ENCODE measurements at regions not wholly inside any gene's neighbourhood (a gene's known extent, or its start where the extent isn't known, plus 50 kb on each side); places are given as distances from the start of the nearest gene placed in this dataset.
"Not testable (repeated sequence)": the region's sequence is repeated elsewhere in the genome, so short reads cannot be mapped to it uniquely, and the experiment has no call there.

DNA sequence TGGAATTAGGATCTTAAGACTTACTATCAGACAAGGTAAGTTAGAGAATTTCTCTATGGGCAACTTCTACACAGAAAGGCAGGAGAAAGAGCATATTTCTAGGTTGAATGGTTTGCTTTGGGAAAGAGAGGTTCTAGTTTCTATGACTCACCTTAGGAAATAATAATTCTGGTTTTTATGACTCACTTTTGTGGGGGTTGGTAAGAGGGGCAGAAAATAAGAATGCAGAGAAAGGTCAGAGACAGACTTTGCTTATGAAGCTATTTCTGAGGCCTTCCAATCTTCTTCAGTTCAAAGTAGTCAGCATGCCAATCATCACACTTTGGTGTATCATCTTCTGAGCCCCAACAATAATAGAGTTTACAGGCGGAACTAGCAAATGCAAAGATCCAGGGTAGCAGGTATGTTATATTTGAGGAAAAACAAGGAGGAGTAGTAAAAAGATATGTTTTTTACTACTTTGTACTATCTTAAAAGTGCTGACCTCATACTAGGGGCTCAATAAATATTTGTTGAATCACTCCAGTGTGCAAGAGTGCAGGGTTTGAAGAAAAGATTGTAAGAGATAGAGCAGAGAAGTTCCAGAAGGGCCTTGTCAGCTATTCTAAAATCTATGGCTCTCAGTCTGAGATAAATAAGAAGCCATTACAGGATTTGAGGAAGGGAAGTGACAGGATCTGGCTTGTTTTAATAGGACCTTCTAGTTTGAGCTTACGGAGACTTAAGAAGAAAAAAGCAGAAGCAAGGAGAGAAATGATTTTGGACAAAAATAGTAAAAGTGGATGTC is 56.7 kb upstream of the LRFN5 start:
- peak; percentile 38 for DNase-seq

DNA sequence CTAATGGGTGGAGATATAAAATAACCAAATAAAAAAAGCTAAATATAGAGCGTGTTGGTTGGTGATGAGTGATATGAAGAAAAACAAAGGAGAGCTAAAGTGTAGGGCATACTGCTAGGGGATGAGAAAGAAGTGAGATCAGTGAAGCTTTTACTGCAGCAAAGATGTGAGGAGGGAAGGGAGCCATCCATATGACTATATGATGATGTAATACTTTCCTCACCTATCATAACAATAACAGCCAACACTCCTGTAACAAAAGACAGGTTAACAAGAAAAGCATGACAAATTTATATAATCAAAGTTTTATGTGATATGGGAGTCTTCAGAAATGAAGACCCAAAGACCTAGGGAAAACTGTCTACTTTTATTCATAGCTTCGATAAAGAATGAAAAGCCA is 57.4 kb upstream of the LRFN5 start:
- DNase-seq: no peak

DNA sequence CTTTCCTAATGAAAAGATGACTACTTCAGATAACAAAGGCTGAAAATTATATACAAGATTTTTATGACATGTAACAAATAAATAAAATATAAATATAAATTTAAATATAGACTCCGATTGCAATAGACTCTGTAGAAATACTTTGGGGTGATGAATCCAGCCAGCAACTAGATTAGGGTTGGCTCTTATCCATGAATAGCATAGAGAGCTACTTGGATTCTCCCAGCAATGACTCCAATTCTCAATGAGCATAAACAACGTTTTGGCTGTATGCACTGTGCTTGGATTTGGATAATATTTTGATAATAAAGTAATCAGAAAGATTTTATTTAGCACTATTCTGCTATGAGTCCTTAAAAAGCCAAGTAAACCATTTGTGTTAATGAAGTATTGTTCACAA is 58.0 kb upstream of the LRFN5 start:
- no peak for DNase-seq

DNA sequence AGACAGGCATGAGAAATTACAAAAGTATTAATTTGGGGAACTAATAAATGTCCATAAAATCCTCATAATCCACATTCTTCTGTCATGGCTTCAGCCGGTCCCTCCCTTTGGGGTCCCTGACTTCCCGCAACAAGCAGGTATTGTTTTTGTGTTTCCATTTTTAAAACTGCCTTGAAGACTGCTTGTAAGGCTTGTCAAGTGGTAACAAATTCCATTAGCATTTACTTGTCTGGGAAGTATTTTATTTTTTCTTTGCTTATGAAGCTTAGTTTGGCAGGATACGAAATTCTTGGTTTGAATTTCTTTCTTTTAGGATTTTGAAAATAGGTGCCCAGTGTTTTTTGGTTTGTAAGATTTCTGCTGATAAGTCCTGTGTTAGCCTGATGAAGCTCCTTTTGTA is 65.3 kb upstream of the LRFN5 start:
- DNase-seq: no peak

DNA sequence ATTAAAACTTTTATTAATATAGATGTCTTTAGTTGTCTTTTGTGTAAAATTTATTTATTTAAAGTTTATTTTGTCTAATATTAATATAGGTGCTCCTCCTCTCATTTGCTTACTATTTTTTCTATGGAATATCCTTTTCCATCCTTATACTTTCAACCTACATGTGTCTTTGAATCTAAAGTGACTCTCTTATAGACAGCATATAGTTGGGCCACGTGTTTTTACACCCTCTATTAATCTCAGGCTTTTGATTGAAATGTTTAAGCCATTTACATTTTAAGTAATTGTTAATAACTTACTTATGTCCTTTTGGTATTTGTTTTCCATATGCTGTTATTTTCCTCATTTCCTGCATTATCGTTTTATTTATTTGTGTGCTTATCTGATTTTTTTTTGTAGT is 74.4 kb upstream of the LRFN5 start:
- no peak for DNase-seq

DNA sequence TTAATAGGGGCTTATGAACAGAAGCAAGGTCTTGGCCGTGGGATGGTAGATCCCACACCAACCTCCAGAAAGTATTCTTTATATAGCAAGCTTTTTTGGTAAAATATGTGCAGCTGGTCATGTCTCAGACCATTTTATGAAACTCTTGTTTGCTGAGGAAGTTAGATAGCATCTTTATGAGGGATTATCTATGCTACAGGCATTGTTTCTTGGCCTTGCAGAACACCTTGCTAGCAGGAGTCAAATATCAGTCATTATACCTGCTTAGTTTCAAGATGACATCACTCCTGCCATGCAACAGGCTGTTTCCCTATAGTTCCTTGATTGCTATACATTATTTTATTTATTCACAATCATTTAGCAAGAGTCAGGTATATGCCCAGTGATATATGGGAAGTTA is 84.8 kb upstream of the LRFN5 start:
- DNase-seq: peak; percentile 2

DNA sequence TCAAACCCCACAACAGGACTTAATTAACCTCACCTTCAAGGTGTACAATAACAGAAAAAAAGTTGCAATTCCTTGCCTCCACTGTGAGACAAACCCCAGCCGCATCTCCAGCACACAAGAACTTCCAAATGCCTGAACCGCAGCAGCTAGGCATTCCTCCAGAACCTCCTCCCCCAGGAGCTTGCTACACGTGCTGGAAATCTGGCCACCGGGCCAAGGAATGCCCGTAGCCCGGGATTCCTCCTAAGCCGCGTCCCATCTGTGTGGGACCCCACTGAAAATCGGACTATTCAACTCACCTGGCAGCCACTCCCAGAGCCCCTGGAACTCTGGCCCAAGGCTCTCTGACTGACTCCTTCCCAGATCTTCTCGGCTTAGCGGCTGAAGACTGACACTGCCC is 88.6 kb upstream of the LRFN5 start:
- not testable (repeated sequence) for DNase-seq

DNA sequence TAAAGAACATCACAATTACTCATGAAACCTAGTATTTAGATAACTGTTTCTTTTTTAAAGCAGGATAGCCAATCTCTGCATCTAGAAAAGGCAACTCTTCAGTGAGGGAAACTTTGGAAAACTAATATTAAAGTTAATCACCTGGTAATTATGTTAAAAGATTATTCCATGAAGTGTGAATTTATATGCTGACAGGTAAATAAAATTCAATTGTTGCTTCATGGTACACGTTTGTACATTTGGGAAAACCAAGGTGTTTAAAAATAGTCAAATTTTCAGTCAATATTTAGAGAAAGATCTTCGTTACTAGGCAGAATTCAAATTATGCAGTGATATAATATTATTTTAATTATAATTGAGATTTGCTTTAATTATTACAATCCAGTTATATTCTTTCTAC is 100.1 kb upstream of the LRFN5 start:
- DNase-seq: no peak

DNA sequence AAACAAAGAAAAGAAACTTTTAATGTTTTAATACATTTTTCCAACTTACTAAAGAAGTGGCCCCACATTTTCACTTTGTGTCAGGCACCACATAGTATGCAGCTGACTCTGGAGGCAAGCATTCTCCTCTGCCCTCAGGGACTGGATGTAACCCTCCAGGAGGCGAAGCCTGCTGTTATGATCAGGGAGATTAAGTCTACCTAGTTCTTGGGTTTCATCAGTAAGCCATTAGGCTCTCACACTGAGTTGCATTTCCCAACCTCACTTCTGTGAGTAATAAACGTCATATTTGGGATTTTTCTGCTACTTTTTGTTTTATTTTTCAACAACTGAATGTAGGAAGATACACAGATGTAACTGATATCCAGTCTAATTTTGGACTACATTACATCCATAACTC is 101.2 kb upstream of the LRFN5 start:
- no peak for DNase-seq

DNA sequence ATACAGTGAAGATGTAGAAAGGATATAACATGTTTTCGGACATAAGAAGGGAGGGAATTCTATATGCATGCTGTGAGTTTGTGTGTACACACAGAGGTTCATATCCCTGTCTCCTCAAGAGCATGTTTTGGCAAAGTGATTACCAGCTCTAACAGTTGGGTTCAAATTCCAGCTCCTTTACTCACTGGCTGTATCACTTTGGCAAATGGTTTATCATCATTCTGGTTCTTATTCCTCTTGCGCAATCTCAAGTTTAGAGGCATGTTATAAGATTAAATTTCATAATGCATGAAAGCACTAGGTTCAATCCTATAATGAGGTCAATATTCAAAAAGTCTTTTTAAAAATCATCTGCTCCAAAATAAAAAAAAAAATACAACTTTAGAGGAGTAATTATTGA is 107.7 kb upstream of the LRFN5 start:
- no peak for DNase-seq

DNA sequence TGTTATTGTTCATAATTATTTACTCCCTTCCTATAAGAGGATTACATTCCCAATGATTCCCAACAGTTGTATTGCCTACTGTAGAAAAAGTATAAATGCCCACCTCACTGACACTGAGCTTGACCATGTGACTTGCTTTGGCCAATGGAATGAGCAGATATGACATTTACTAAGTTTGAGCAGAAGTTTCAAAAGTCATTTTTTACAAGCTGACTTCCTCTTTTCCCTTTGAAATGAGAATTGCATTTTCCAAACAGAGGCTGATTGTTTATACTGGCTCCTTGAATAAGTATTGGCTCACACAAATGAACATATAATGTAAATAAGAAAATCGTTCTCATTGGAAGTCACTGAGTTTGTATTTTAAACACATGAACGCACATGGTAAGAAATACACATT is 116.4 kb upstream of the LRFN5 start:
- no peak for DNase-seq

DNA sequence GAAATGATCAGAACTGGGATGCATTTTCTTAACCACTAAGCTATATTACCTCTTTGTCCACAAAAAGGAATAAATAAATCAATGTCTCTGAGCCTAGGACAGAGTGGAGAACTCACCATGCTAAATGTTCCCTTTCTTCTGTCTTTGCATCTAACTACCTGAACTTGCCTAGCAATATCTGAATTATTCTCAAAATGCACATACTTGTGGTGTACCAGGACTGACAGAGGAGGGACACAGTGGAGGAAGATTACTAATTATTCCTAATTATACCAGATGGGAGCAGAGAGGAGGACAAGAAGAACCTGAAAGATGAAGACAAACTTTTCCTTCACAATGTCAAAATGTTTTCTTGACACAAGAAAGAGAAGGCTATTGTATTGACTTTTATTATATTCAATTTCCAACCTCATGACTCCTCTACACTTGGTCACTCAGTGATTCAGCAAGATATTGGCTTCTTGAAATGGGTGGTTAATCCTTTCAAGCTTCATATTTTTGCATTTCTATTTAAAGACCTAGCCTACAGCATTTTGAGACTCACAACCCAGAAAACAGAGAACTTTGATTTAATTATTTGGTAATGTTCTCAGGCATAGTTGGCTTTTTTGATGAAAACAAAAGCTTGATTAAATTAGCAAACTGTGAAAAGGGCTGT is 117.2 kb upstream of the LRFN5 start:
- DNase-seq: no peak

DNA sequence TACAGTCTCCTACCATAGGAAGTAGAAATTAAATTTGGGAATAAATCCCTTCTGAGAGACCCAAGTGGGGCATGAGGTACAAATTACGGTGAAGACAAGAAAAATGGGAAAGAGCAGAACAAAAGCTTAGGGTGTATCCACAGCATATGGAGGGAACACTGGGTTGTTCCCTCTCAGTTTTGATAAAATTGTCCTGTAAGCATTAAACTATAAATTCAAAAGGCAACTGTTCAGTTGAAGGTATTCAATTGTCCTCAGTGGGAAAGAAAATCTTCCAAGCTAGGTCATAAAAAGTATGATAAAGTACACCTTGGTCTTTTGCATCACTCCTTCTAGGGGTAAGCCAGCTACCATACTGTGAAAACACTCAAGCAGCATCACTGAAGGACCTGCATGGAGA is 118.3 kb upstream of the LRFN5 start:
- no peak for DNase-seq

DNA sequence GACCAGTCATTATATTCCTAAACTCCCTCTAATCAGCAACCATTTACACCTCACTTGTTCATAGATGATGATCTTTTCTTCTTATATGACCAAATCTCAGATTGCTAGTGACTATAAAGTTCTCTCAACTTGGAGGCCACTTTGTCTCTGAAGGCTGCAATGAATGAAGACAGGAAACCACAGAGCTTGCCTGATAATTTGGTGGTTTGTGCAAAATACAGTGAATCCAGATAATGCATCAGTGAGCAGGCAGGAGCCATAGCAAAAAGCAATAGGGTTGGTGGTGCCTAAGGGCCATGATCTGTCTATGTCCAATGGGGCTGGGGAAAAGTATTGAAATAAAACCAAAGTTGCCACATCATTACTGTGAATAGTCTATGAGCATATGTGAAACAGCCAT is 123.8 kb upstream of the LRFN5 start:
- DNase-seq: no peak

DNA sequence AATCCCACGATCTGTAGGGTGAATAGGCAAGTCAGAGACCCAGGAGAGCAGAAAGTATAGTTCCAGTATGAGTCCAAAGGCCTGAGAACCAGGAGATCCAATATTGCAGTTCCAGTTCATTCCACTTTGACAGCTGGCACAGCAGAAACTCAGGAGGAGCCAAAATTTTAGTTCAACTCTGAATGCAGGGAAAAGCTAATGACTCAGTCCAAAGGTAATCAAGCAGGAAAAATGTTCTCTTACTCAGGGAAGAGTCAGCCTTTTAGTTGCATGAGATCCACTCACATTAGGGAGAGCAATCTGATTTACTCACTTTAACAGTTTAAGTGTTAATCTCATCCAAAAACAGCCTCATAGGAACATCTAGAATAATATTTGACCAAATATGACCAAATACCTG is 130.2 kb upstream of the LRFN5 start:
- no peak for DNase-seq

DNA sequence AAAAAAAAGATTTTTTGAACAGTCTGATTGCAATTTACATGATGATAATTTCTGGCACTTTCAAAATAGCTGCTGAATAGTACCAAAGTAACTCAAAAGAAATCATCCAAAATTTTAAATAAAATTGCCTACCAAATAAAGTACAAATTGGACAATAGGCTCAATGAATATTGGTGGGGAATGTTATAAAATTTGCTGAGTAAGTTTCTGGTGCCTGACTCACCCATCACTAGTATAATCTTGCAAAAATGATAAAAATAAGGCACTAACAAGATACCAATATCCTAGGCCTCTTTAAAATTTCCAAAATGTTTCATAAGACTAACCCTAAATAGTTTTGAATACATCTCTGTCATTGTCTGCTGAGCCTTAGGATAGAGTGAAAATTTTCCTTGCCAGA is 145.3 kb upstream of the LRFN5 start:
- no peak for DNase-seq

DNA sequence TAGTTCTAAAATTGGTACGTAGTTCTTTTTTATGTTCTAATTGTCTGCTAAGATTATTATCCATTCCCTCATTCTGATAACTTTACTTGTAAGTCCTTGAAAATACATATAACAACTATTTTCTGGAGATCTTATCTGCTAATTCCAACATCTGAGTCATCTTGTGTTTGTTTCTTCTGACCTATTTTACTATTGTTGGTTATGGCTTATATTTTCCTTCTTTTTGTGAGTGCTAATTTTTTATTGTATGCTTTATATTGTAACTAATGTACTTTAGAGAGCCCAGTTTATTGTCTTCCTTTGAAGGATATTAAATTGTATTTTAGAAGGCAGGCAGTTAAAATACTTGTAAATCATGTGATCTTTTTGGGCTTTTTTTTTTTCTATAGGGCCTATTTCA is 149.3 kb upstream of the LRFN5 start:
- DNase-seq: no peak

DNA sequence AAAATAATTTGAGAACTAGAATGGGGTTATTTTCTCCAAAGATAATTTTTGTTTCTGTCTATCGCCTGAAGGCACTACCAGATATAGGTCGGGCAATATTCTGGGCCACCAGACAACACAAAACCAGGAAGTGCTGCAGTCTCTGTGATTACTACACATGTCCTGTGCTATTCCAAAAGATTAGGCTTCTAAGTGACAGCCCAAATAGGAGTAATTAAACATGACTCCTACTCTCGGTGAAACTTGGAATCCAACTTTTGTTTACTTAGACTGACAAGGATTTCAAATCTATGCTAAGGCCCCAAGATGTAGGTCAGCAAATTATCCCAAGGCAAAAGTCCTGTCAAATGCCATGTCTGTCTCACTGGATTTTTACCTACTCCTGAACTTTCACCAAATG is 157.6 kb upstream of the LRFN5 start:
- no peak for DNase-seq

DNA sequence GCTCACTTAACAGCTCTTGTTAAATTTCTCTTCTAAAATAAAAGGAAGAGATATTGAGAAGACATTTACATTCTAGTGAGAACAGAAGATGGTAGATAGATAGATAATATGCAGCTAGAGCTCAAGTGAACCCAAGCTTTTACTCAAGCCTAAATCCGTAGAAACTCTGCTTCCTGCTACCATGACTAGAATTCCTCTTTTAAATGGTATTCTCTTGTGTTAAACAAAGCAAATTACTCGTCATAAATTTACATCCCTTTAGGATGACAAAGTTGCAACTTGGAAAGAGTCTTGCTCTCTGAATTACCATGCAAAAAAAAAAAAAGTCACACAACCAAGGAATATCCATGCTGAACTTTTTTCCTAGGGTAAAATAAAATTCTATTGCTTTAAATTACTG is 160.7 kb upstream of the LRFN5 start:
- DNase-seq: no peak

DNA sequence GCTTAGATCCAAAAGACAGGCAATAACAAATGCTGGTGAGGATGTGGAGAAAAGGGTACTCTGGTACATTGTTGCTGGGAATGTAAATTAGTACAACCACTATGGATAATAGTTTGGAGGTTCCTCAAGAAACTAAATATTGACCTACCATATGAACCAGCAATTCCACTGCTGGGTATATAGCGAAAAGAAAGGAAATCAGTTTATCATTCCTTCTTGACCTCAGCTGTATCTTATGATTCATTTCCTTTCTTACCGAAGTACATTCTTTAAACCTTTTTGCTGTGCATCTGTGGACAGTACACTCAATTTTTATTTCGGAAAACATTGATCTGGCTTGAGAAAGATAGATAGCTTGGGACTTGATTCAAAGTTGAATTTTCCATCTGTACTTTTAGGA is 183.2 kb upstream of the LRFN5 start:
- no peak for DNase-seq

DNA sequence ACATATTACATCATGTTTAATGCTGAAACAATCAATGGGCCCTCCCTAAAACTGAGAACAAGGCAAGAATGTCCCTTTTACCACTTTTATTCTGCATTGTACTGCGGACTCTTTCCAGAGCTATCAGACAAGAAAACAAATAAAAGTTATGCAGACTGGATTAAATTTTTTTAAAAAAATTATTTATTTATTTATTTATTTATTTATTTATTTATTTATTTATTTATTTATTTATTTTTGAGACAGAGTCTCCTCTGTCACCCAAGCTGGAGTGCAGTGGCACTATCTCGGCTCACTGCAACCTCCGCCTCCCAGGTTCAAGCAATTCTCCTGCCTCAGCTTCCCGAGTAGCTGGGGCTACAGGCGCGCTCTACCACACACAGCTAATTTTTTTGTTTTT is 185.4 kb upstream of the LRFN5 start:
- DNase-seq: not testable (repeated sequence)

DNA sequence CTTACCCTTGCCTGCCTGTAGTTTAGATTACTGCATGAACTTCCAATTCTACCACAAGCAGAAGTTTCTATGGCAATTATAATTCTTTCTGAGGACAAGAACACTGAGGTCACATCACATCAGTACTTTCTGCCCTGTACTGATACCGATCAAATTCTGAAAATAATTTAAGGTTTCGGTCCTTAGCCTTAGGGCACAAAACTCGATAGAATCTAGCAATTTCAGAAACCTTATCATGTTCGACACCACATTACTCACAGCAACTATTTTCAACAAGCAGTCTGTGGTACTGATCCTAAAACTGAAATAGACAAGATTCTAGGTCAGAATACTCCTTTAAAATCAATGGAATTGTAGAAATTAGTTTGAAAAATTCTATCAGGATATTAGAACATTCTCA is 187.0 kb upstream of the LRFN5 start:
- no peak for DNase-seq

DNA sequence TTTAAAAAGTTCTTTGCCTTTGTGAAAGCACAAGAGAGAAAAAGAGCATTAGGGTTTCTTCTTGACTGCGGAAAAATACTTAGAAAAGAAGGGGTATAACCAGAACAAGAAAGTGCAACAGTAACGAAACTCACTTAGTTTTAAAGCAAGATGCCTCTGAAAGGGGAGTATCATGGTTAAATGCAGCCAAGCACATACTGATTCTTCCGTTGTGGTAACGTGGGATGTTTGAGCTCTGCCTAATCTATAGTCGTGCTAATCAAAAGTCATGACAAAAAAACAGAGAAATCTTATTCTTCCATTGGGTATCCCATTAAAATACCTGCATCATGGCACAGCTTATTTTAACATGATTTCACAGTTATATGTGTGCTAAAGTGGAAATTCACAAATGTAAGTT is 187.8 kb upstream of the LRFN5 start:
- no peak for DNase-seq

DNA sequence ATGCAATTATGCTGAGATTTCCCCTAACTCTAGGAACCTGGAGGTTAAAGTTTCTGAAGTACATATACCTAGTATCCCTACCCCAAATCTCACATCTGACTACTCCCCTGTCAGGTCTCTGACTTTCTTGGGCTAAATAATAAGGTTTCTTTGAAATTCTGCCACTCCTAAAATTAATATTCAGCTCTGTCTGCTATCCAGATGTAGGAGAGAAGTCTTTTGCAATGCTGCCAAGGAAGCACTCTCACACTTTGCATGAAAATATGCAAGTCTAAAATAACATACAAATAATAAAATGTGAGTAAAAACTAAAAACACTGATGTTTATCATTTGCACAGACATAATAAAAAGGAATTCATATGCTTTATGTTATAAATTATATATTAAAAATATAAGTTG is 196.9 kb upstream of the LRFN5 start:
- DNase-seq: no peak

DNA sequence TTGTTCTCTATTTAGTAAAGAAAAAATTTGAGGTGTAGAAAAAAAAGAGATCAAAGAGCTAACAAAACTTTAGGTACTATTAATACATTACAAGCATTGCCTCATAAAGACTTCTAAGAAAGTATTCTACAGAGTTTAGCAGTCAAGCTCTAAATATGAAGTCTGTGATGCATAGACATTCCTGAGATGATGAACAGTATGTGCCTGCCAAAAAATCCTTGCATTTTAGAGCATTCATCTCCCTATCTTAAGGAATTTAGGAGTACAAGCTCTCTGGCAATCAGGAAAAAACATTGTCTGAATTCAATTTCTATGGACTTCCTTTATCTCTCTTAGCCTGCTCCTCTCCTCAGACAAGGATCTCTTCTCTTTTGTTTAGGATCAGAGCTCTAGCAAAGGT is 202.6 kb upstream of the LRFN5 start:
- no peak for DNase-seq
